HPDE6-E6E7 (cell line): ENCODE measurements at regions not wholly inside any gene's neighbourhood (a gene's known extent, or its start where the extent isn't known, plus 50 kb on each side); places are given as distances from the start of the nearest gene placed in this dataset.
"Not testable (repeated sequence)": the region's sequence is repeated elsewhere in the genome, so short reads cannot be mapped to it uniquely, and the experiment has no call there.

Source experiments
- DNase-seq: peaks from one replicate; pipeline ENCODE4 v3.0.0; 2011; ENCODE audit warnings: missing footprints; ENCODE audit errors: extremely low spot score

- DNase-seq: peak; percentile 38
Measured at GRCh38 chr9:129317179-129318011, 139.3 kb upstream of the IER5L start.

GRCh38 chr9:129316281-129317030, 138.4 kb upstream of the IER5L start:
- no peak for DNase-seq

GRCh38 chr9:129313331-129313955, 135.4 kb upstream of the IER5L start:
- DNase-seq: no peak

- DNase-seq: no peak
Measured at GRCh38 chr9:129312251-129313122, 134.4 kb upstream of the IER5L start.

- no peak for DNase-seq
Measured at GRCh38 chr9:129311643-129312042, 133.6 kb upstream of the IER5L start.

GRCh38 chr9:129310666-129311350, 132.7 kb upstream of the IER5L start:
- DNase-seq: no peak

- DNase-seq: no peak
Measured at GRCh38 chr9:129309906-129310305, 131.8 kb upstream of the IER5L start.

GRCh38 chr9:129309041-129309430, 131.0 kb upstream of the IER5L start:
- DNase-seq: no peak

GRCh38 chr9:129307227-129307970, 129.3 kb upstream of the IER5L start:
- DNase-seq: no peak

- no peak for DNase-seq
Measured at GRCh38 chr9:129306318-129306973, 128.4 kb upstream of the IER5L start.

- DNase-seq: no peak
Measured at GRCh38 chr9:129305246-129305645, 127.2 kb upstream of the IER5L start.

DNA sequence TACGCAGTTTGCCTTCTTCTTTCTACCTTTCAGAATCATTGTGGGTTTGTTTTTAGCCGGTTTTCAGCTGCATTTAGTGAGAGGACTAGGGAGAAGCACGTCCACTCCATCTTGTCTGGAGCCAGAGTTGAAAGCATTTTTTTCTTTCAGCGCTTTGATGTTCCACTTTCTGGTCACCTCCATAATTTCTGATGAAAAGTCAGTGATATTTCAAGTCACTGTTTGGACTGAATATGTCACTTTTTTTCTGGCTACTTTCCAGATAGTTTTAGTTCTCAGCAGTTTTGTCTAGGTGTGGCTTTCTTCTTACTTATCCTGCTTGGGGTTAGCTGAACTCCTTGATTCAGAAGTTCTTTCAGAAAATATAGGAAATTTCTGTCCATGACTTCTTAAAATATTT, 123.9 kb upstream of the IER5L start:
- no peak for DNase-seq

DNA sequence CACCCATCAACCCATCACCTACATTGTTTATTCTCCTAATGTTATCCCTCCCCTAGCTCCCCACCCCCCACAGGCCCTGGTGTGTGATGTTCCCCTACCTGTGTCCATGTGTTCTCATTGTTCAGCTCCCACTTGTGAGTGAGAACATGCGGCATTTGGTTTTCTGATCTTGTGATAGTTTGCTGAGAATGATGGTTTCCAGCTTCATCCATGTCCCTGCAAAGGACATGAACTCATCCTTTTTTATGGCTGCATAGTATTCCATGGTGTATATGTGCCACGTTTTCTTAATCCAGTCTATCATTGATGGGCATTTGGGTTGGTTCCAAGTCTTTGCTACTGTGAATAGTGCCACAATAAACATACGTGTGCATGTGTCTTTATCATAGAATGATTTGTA, 118.1 kb upstream of the IER5L start:
- DNase-seq: not testable (repeated sequence)

DNA sequence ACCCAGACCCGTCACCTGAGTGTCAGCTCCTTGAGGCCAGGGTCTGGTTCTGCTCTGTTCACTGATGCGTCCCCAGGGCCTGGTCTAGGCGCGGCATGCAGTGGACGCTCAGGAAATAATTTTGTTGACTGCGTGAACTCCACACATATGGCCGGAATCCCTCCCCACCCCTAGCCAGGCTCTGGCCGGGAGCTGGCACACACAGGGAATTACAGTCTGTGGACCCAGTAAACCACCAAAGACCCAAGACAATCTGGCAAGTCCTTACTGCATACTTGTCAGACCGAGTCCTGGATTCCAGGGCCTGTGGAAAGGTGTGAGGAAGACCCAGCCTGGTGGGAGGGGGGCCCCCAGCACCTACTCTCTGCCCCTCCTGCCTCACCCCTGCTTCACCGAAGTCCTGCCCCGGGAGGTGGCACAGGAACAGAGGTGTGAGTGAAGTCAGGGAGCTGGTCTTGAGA, 113.0 kb upstream of the IER5L start:
- DNase-seq: no peak

DNA sequence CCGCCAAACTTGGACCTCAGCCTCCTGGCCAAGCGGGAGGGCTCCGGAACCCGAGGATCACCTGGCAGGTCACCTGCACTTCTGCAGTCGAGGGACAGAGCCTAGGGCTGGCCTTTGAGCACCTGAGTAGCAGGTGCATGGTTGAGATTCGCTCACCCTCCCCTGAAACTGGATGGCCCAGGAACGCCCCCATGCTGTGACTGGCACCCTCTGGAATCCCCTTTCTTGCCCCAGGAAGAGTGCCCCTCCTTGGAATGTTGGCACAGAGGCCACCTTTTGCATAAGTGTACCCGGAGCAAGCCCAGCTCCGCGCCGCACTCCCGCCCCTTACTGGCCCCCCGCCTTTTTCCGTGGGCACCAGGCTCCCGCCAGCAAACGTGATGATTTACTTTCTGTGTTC, 112.5 kb upstream of the IER5L start:
- DNase-seq: no peak

- DNase-seq: no peak
Measured at GRCh38 chr9:129289883-129290282, 111.8 kb upstream of the IER5L start.

- no peak for DNase-seq
Measured at GRCh38 chr9:129289131-129289731, 111.2 kb upstream of the IER5L start.

- DNase-seq: no peak
Measured at GRCh38 chr9:129287619-129288305, 109.7 kb upstream of the IER5L start.
